ENCODE measurements at regions not wholly inside any gene's neighbourhood (a gene's known extent, or its start where the extent isn't known, plus 50 kb on each side); places are given as distances from the start of the nearest gene placed in this dataset.
A peak's percentile ranks its signal among the peaks of the same experiment; 100 is the strongest.

GRCh38 chr13:31853643-31854326 is 114.5 kb downstream of the RXFP2 start:
- DNase-seq (ENCODE audit: low spot score): no peak

GRCh38 chr13:31859571-31859970 is 120.2 kb downstream of the RXFP2 start:
- no peak for DNase-seq (ENCODE audit: low spot score)

- peak; percentile 58 for DNase-seq (ENCODE audit: low spot score)
These were observed 120.7 kb downstream of the RXFP2 start for GRCh38 chr13:31860002-31860401.

- DNase-seq (ENCODE audit: low spot score): no peak
These were observed 123.5 kb downstream of the RXFP2 start for GRCh38 chr13:31862828-31863227.

GRCh38 chr13:31864307-31864706 is 125.0 kb downstream of the RXFP2 start:
- DNase-seq (ENCODE audit: low spot score): no peak

GRCh38 chr13:31866099-31866498 is 126.8 kb downstream of the RXFP2 start:
- no peak for DNase-seq (ENCODE audit: low spot score)

- no peak for DNase-seq (ENCODE audit: low spot score)
These were observed 128.4 kb downstream of the RXFP2 start for GRCh38 chr13:31867709-31868108.

- no peak for DNase-seq (ENCODE audit: low spot score)
These were observed 130.3 kb downstream of the RXFP2 start for GRCh38 chr13:31869582-31869981.

- DNase-seq (ENCODE audit: low spot score): no peak
These were observed 131.2 kb downstream of the RXFP2 start for GRCh38 chr13:31870511-31870910.

- DNase-seq (ENCODE audit: low spot score): no peak
These were observed 133.8 kb downstream of the RXFP2 start for GRCh38 chr13:31873145-31873544.

GRCh38 chr13:31875134-31875533 is 135.8 kb downstream of the RXFP2 start:
- no peak for DNase-seq (ENCODE audit: low spot score)

- DNase-seq (ENCODE audit: low spot score): no peak
These were observed 138.7 kb downstream of the RXFP2 start for GRCh38 chr13:31878052-31878451.

GRCh38 chr13:31878495-31878894 is 139.2 kb downstream of the RXFP2 start:
- DNase-seq (ENCODE audit: low spot score): no peak

GRCh38 chr13:31878955-31879354 is 139.6 kb downstream of the RXFP2 start:
- no peak for DNase-seq (ENCODE audit: low spot score)

- DNase-seq (ENCODE audit: low spot score): no peak
These were observed 141.6 kb downstream of the RXFP2 start for GRCh38 chr13:31880851-31881494.

GRCh38 chr13:31881495-31881882 is 142.2 kb downstream of the RXFP2 start:
- DNase-seq (ENCODE audit: low spot score): no peak

GRCh38 chr13:31882794-31883193 is 143.5 kb downstream of the RXFP2 start:
- DNase-seq (ENCODE audit: low spot score): no peak

GRCh38 chr13:31884556-31884955 is 145.2 kb downstream of the RXFP2 start:
- DNase-seq (ENCODE audit: low spot score): no peak

GRCh38 chr13:31885994-31886393 is 145.6 kb upstream of the FRY start:
- no peak for DNase-seq (ENCODE audit: low spot score)

- no peak for DNase-seq (ENCODE audit: low spot score)
These were observed 144.3 kb upstream of the FRY start for GRCh38 chr13:31887286-31887685.

GRCh38 chr13:31890946-31891345 is 140.6 kb upstream of the FRY start:
- no peak for DNase-seq (ENCODE audit: low spot score)

- DNase-seq (ENCODE audit: low spot score): no peak
These were observed 140.1 kb upstream of the FRY start for GRCh38 chr13:31891472-31891871.

GRCh38 chr13:31894931-31895330 is 136.6 kb upstream of the FRY start:
- DNase-seq (ENCODE audit: low spot score): no peak

GRCh38 chr13:31895691-31896090 is 135.9 kb upstream of the FRY start:
- DNase-seq (ENCODE audit: low spot score): no peak
